ENCODE measurements at regions not wholly inside any gene's neighbourhood (a gene's known extent, or its start where the extent isn't known, plus 50 kb on each side); places are given as distances from the start of the nearest gene placed in this dataset.

DNA sequence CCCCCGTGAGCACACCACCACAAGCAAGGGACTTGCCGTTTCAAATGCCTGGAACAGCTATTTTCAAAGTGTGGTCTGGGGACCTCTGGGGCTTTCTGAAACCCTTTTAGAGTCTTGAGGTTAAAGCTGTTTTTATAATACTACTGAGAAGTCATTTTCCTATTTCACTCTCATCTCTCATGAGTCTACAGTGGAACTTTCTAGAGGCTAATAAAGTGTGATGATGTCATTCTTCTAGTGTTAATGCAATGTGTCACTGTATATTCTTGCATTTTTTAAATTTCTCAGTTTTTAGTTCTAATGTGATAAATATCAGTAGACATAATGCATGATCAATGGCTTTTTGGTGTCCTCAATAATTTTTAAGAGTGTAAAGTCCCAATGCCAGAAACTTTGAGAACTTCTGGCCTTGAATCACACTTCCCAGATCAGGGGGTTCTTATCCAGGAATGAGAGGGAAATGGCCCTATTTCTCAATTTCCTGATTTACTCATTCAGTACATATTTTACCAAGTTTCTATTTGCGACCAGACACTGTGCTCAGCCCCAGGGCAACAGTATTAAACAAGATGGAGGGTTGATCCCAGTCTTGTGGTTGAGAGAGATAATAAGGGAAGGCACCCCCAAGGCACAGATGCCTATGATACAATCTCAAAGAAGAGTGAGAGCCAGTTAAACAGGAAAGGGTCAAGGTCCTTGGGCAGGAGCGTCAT lies 444.0 kb downstream of the HS3ST3B1 start:
- TF ChIP-seq CTCF (IDR thresholded peaks at IDR 0.05; ENCODE audit: low read length) (no peak), EZH2 (optimal IDR thresholded peaks at IDR 0.05; ENCODE audit: low read depth, low read length) (no peak)
